ENCODE measurements at regions not wholly inside any gene's neighbourhood (a gene's known extent, or its start where the extent isn't known, plus 50 kb on each side); places are given as distances from the start of the nearest gene placed in this dataset.

DNA sequence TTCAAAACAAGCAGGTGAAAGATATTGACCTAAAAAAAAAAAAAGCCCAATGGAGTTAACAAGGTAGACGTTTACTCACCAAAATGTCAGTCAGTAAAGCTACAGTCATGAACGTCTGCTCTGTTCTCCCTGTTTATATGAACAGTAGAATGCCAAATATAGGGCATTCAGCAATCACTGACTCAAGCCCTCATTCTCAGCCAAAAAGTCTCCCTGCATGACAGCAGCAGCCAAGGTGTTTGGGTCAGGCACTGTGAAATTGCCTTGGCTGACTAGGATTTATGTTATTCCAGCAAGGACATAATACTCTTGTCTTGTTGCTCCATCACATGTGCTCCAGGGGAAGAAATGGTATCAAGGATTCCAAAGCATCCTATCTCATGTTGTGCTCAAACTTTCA, 194.7 kb upstream of the RSPO3 start:
- TF ChIP-seq, protein P1, sequence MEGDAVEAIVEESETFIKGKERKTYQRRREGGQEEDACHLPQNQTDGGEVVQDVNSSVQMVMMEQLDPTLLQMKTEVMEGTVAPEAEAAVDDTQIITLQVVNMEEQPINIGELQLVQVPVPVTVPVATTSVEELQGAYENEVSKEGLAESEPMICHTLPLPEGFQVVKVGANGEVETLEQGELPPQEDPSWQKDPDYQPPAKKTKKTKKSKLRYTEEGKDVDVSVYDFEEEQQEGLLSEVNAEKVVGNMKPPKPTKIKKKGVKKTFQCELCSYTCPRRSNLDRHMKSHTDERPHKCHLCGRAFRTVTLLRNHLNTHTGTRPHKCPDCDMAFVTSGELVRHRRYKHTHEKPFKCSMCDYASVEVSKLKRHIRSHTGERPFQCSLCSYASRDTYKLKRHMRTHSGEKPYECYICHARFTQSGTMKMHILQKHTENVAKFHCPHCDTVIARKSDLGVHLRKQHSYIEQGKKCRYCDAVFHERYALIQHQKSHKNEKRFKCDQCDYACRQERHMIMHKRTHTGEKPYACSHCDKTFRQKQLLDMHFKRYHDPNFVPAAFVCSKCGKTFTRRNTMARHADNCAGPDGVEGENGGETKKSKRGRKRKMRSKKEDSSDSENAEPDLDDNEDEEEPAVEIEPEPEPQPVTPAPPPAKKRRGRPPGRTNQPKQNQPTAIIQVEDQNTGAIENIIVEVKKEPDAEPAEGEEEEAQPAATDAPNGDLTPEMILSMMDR (IDR thresholded peaks at IDR 0.05; ENCODE audit: insufficient read depth, low read length, poor library complexity, severe bottlenecking): no peak
- TF ChIP-seq EZH2phosphoT487 (conservative IDR thresholded peaks at IDR 0.05; ENCODE audit: low read length): no peak
